ENCODE measurements at regions not wholly inside any gene's neighbourhood (a gene's known extent, or its start where the extent isn't known, plus 50 kb on each side); places are given as distances from the start of the nearest gene placed in this dataset.

- no peak for TF ChIP-seq CTCF (conservative IDR thresholded peaks at IDR 0.05 in 1 of 2, IDR thresholded peaks at IDR 0.05 in 1 of 2; ENCODE audit: extremely low read depth in 1 of 2, insufficient read depth in 1 of 2, low read depth in 1 of 2, low read length in 2 of 2)
- no peak for TF ChIP-seq EZH2 (IDR thresholded peaks at IDR 0.05; ENCODE audit: borderline replicate concordance, low read length)
Observed at GRCh38 chr15:101563176-101563796, 73.8 kb upstream of the PCSK6 start.
